Parathyroid adenoma (tissue), 2 donors: ENCODE measurements at regions not wholly inside any gene's neighbourhood (a gene's known extent, or its start where the extent isn't known, plus 50 kb on each side); places are given as distances from the start of the nearest gene placed in this dataset.

Experiments
- H2AFZ ChIP-seq: fragments of 300-600 bp; sonication (generic); one replicate; pipeline ENCODE4 v1.7.0; 2017; ENCODE audit warnings: antibody characterized with exemption, mild to moderate bottlenecking
- H3K27ac ChIP-seq: fragments of 300-600 bp; sonication (generic); one replicate; pipeline ENCODE4 v1.7.0; 2017
- H3K27me3 ChIP-seq: fragments of 300-600 bp; sonication (generic); one replicate; pipeline ENCODE4 v1.7.0; 2017; ENCODE audit warnings: low read length; ENCODE audit not compliant: control insufficient read depth, insufficient read depth
- H3K36me3 ChIP-seq: fragments of 300-600 bp; sonication (generic); one replicate; pipeline ENCODE4 v1.7.0; 2017; ENCODE audit warnings: low read length; ENCODE audit not compliant: control insufficient read depth, insufficient read depth
- H3K4me1 ChIP-seq: fragments of 300-600 bp; sonication (generic); one replicate; pipeline ENCODE4 v1.7.0; 2017; ENCODE audit warnings: control low read depth
- H3K4me2 ChIP-seq: fragments of 300-600 bp; sonication (generic); one replicate; pipeline ENCODE4 v1.7.0; 2017; ENCODE audit warnings: low read length
- H3K4me3 ChIP-seq: fragments of 300-600 bp; sonication (generic); one replicate; pipeline ENCODE4 v1.7.0; 2017; ENCODE audit warnings: low read depth, low read length
- H3K79me2 ChIP-seq: fragments of 300-600 bp; sonication (generic); one replicate; pipeline ENCODE4 v1.7.0; 2017; ENCODE audit warnings: control low read depth
- H3K9ac ChIP-seq: fragments of 300-600 bp; sonication (generic); one replicate; pipeline ENCODE4 v1.7.0; 2017; ENCODE audit warnings: mild to moderate bottlenecking
- H3K9me3 ChIP-seq: fragments of 300-600 bp; sonication (generic); one replicate; pipeline ENCODE4 v1.7.0; 2017; ENCODE audit warnings: low read length; ENCODE audit not compliant: control insufficient read depth
- CTCF ChIP-seq: fragments of 300-600 bp; sonication (generic); IDR thresholded peaks from one replicate; pipeline ENCODE4 v1.7.0; 2017; ENCODE audit warnings: antibody characterized with exemption, mild to moderate bottlenecking
- donor health status: primary hyperparathyroidism.

GRCh38 chr1:218556016-218556415 lies 210.9 kb downstream of the TGFB2 start:
- H3K79me2 ChIP-seq = no peaks in the 10 kb centered on the region
- H3K27ac ChIP-seq = no peak overlapping the region
- no peaks in the 10 kb centered on the region for H3K9me3 ChIP-seq
- H3K36me3 ChIP-seq = no peaks in the 10 kb centered on the region
- no peak overlapping the region for H3K4me2 ChIP-seq
- no peak overlapping the region for H3K9ac ChIP-seq
- no peaks in the 10 kb centered on the region for H3K4me1 ChIP-seq
- no peaks in the 10 kb centered on the region for H3K27me3 ChIP-seq
- H2AFZ ChIP-seq = no peak overlapping the region
- no peak overlapping the region for H3K4me3 ChIP-seq
- no peak for TF ChIP-seq CTCF

GRCh38 chr1:218557731-218558130 lies 212.6 kb downstream of the TGFB2 start:
- Histone ChIP-seq H3K79me2 (no peaks in the 10 kb centered on the region), H3K4me3 (no peak overlapping the region), H3K4me2 (no peak overlapping the region), H3K27ac (no peak overlapping the region), H3K36me3 (no peaks in the 10 kb centered on the region), H3K4me1 (no peaks in the 10 kb centered on the region), H3K9ac (no peak overlapping the region), H3K9me3 (no peaks in the 10 kb centered on the region), H3K27me3 (no peaks in the 10 kb centered on the region), H2AFZ (no peak overlapping the region)
- no peak for TF ChIP-seq CTCF

GRCh38 chr1:218558271-218558810 lies 213.2 kb downstream of the TGFB2 start:
- H3K9ac ChIP-seq = no peak overlapping the region
- H3K36me3 ChIP-seq = no peaks in the 10 kb centered on the region
- TF ChIP-seq CTCF = no peak
- H2AFZ ChIP-seq = no peak overlapping the region
- no peaks in the 10 kb centered on the region for H3K27me3 ChIP-seq
- H3K4me1 ChIP-seq = no peaks in the 10 kb centered on the region
- no peaks in the 10 kb centered on the region for H3K79me2 ChIP-seq
- H3K27ac ChIP-seq = no peak overlapping the region
- no peak overlapping the region for H3K4me3 ChIP-seq
- H3K9me3 ChIP-seq = no peaks in the 10 kb centered on the region
- no peak overlapping the region for H3K4me2 ChIP-seq

- Histone ChIP-seq H3K27ac (no peak overlapping the region), H3K4me3 (no peak overlapping the region), H3K4me1 (no peaks in the 10 kb centered on the region), H3K9ac (no peak overlapping the region), H3K79me2 (no peaks in the 10 kb centered on the region), H3K9me3 (no peaks in the 10 kb centered on the region), H3K36me3 (no peaks in the 10 kb centered on the region), H3K4me2 (no peak overlapping the region), H3K27me3 (no peaks in the 10 kb centered on the region), H2AFZ (no peak overlapping the region)
- no peak for TF ChIP-seq CTCF
Observed at GRCh38 chr1:218565377-218565776, 220.2 kb downstream of the TGFB2 start.

- Histone ChIP-seq H3K36me3 (no peaks in the 10 kb centered on the region), H3K79me2 (no peaks in the 10 kb centered on the region), H3K4me1 (no peaks in the 10 kb centered on the region), H3K27me3 (no peaks in the 10 kb centered on the region), H3K9me3 (no peaks in the 10 kb centered on the region), H2AFZ (no peak overlapping the region), H3K27ac (no peak overlapping the region), H3K9ac (no peak overlapping the region), H3K4me3 (no peak overlapping the region), H3K4me2 (no peak overlapping the region)
- TF ChIP-seq CTCF = no peak
Observed at GRCh38 chr1:218568962-218569550, 223.9 kb downstream of the TGFB2 start.
